ENCODE measurements at regions not wholly inside any gene's neighbourhood (a gene's known extent, or its start where the extent isn't known, plus 50 kb on each side); places are given as distances from the start of the nearest gene placed in this dataset.

DNA sequence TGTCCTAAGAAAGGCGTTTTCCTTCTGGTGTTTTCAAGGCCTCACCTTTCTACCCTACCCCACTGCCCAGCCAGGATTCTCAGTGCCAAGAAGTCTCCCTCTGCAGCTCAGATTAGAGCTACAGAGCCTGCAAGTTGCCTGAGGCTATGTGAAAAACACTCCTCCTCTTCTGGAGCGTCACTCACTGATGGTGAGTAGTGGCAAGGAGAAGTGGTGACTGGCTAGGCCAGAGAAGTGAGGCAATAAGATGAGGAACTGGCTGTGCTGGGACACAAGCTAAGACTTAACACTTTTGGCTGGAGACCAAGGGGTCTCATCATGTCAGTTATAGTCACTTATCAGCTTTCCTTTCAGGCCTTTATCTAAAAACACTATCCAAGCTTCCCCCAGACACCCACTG lies 86.7 kb upstream of the PRKAR2B start:
- H3K4me2 ChIP-seq (ENCODE audit: unreplicated experiment), result no peak overlapping the region
- no peaks in the 10 kb centered on the region for H3K36me3 ChIP-seq (ENCODE audit: low read depth)
- H3F3A ChIP-seq (ENCODE audit: insufficient read depth), result no peaks in the 10 kb centered on the region
- H4K20me1 ChIP-seq (ENCODE audit: insufficient read depth), result no peaks in the 10 kb centered on the region
- no peak overlapping the region for H2AFZ ChIP-seq
- no peaks in the 10 kb centered on the region for H3K79me2 ChIP-seq (ENCODE audit: insufficient read depth)
- peaks cover 6% of the 10 kb centered on the region; the same call in 1 of the 2 replicates for H3K27me3 ChIP-seq (replicated peaks; ENCODE audit: insufficient read depth)
- 56 to 62% methylated on average over 2 of the region's 2 CpGs for WGBS, 2 experiments (ENCODE audit: low coverage in 1 of 2, low lambda C conversion rate in 2 of 2, missing lambda C conversion rate in 2 of 2)
- no peak overlapping the region for H3K27ac ChIP-seq
- no peak overlapping the region for H3K4me3 ChIP-seq
- H3K9ac ChIP-seq, result no peak overlapping the region
- no peak for DNase-seq
- TF ChIP-seq EZH2phosphoT487 (IDR thresholded peaks at IDR 0.05; ENCODE audit: insufficient read depth, low read depth) (no peak), EZH2 (IDR thresholded peaks at IDR 0.05; ENCODE audit: insufficient read depth, poor library complexity, severe bottlenecking) (no peak)
- H3K9me3 ChIP-seq (ENCODE audit: low read depth), result no peaks in the 10 kb centered on the region
- no peaks in the 10 kb centered on the region for H3K9me2 ChIP-seq (ENCODE audit: insufficient read depth)
- in situ Hi-C loops (cut with MboI), result no loop called here
- H3K4me1 ChIP-seq (ENCODE audit: insufficient read depth), result no peaks in the 10 kb centered on the region

DNA sequence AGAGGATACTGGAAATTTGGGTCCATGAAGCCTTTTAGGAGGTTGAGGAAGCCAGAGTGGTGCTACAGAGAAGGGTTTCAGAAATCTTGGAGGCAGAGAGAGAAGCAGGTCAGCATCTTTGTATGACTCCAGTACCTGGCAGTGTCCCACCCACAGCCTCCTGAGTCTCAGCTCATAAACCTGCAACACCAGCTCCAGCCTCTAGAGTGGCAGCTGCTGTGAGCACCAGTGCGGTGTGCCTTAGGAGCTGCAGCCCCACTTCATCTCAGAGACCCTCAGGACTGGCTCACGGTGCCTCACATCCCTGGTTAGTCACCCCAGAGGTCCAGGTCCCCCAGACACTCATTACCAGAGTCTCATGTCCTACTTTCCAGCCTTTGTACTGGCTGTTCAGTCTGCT lies 84.8 kb upstream of the PRKAR2B start:
- Histone ChIP-seq H2AFZ (no peak overlapping the region), H3K9ac (no peak overlapping the region), H3K4me2 (ENCODE audit: unreplicated experiment) (no peak overlapping the region), H3K27ac (no peak overlapping the region), H3K79me2 (ENCODE audit: insufficient read depth) (no peaks in the 10 kb centered on the region), H3F3A (ENCODE audit: insufficient read depth) (no peaks in the 10 kb centered on the region), H3K4me3 (no peak overlapping the region), H3K27me3 (replicated peaks; ENCODE audit: insufficient read depth) (peaks cover 6% of the 10 kb centered on the region; the same call in 1 of the 2 replicates), H3K36me3 (ENCODE audit: low read depth) (no peaks in the 10 kb centered on the region), H3K9me2 (ENCODE audit: insufficient read depth) (no peaks in the 10 kb centered on the region), H4K20me1 (ENCODE audit: insufficient read depth) (no peaks in the 10 kb centered on the region), H3K4me1 (ENCODE audit: insufficient read depth) (no peaks in the 10 kb centered on the region), H3K9me3 (ENCODE audit: low read depth) (no peaks in the 10 kb centered on the region)
- WGBS, 2 experiments (ENCODE audit: low coverage in 1 of 2, low lambda C conversion rate in 2 of 2, missing lambda C conversion rate in 2 of 2), result 42 to 55% methylated on average over 2 of the region's 2 CpGs
- TF ChIP-seq EZH2 (IDR thresholded peaks at IDR 0.05; ENCODE audit: insufficient read depth, poor library complexity, severe bottlenecking) (no peak), EZH2phosphoT487 (IDR thresholded peaks at IDR 0.05; ENCODE audit: insufficient read depth, low read depth) (no peak)
- in situ Hi-C loops (cut with MboI), result no loop called here
- DNase-seq, result no peak

DNA sequence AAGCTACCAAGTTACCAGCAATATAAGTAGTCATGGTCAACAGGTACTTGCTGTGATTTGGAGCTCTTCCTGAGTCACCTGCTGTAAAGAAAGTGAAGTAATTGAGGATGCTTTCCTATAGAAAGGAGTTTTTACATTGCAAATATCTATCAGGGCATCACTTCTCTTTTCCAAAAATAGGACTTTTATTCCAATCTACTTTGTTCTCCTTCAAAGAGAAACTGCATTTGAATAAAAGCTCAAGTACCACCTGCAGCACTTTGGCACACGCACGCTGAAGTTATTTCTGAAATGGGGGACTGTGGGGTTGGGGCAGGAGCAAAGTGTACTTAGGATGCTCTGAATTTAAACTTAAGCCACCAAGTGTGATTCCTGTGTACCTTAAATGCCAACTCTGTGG lies 81.8 kb upstream of the PRKAR2B start:
- H3K4me1 ChIP-seq (ENCODE audit: insufficient read depth), result no peaks in the 10 kb centered on the region
- no peak overlapping the region for H2AFZ ChIP-seq
- no peaks in the 10 kb centered on the region for H3K9me3 ChIP-seq (ENCODE audit: low read depth)
- no peak overlapping the region for H3K9ac ChIP-seq
- H3K36me3 ChIP-seq (ENCODE audit: low read depth), result no peaks in the 10 kb centered on the region
- H4K20me1 ChIP-seq (ENCODE audit: insufficient read depth), result no peaks in the 10 kb centered on the region
- DNase-seq, result no peak
- H3K4me3 ChIP-seq, result no peak overlapping the region
- peaks cover 13% of the 10 kb centered on the region; the same call in 1 of the 2 replicates for H3K27me3 ChIP-seq (replicated peaks; ENCODE audit: insufficient read depth)
- no peak overlapping the region for H3K27ac ChIP-seq
- H3K4me2 ChIP-seq (ENCODE audit: unreplicated experiment), result no peak overlapping the region
- H3K79me2 ChIP-seq (ENCODE audit: insufficient read depth), result no peaks in the 10 kb centered on the region
- TF ChIP-seq EZH2phosphoT487 (IDR thresholded peaks at IDR 0.05; ENCODE audit: insufficient read depth, low read depth), result no peak
- TF ChIP-seq EZH2 (IDR thresholded peaks at IDR 0.05; ENCODE audit: insufficient read depth, poor library complexity, severe bottlenecking), result no peak
- 90 to 97% methylated on average over 2 of the region's 2 CpGs for WGBS, 2 experiments (ENCODE audit: low coverage in 1 of 2, low lambda C conversion rate in 2 of 2, missing lambda C conversion rate in 2 of 2)
- in situ Hi-C loops (cut with MboI), result no loop called here
- no peaks in the 10 kb centered on the region for H3F3A ChIP-seq (ENCODE audit: insufficient read depth)
- H3K9me2 ChIP-seq (ENCODE audit: insufficient read depth), result no peaks in the 10 kb centered on the region

DNA sequence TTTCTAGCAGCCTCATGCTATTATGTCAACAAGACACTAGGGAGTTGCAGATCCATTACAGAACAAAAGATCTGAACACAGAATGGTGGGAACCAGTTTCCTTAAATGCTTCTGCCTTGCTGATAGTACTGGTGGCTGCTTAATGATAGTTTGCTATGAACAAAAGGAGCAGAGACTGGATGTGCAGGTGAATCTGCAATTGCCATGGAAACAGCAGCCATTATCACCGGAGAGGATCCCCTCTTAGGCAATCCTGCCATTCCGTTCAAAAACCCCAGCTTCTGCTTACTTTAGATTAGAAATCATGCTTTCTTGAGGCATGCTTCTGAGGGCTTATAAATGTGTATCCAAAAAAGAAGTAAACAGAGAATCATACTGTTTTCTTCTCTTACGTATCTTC lies 80.0 kb upstream of the PRKAR2B start:
- in situ Hi-C loops (cut with MboI), result no loop called here
- H3F3A ChIP-seq (ENCODE audit: insufficient read depth), result no peaks in the 10 kb centered on the region
- H4K20me1 ChIP-seq (ENCODE audit: insufficient read depth), result no peaks in the 10 kb centered on the region
- no peaks in the 10 kb centered on the region for H3K36me3 ChIP-seq (ENCODE audit: low read depth)
- H2AFZ ChIP-seq, result no peak overlapping the region
- DNase-seq, result no peak
- H3K79me2 ChIP-seq (ENCODE audit: insufficient read depth), result no peaks in the 10 kb centered on the region
- no peak overlapping the region for H3K4me3 ChIP-seq
- no peaks in the 10 kb centered on the region for H3K4me1 ChIP-seq (ENCODE audit: insufficient read depth)
- peaks cover 13% of the 10 kb centered on the region; the same call in 1 of the 2 replicates for H3K27me3 ChIP-seq (replicated peaks; ENCODE audit: insufficient read depth)
- TF ChIP-seq EZH2 (IDR thresholded peaks at IDR 0.05; ENCODE audit: insufficient read depth, poor library complexity, severe bottlenecking) (no peak), EZH2phosphoT487 (IDR thresholded peaks at IDR 0.05; ENCODE audit: insufficient read depth, low read depth) (no peak)
- no peak overlapping the region for H3K4me2 ChIP-seq (ENCODE audit: unreplicated experiment)
- no peaks in the 10 kb centered on the region for H3K9me3 ChIP-seq (ENCODE audit: low read depth)
- H3K9ac ChIP-seq, result no peak overlapping the region
- 11 to 12% methylated on average over 3 of the region's 3 CpGs for WGBS, 2 experiments (ENCODE audit: low coverage in 1 of 2, low lambda C conversion rate in 2 of 2, missing lambda C conversion rate in 2 of 2)
- H3K27ac ChIP-seq, result no peak overlapping the region
- no peaks in the 10 kb centered on the region for H3K9me2 ChIP-seq (ENCODE audit: insufficient read depth)

DNA sequence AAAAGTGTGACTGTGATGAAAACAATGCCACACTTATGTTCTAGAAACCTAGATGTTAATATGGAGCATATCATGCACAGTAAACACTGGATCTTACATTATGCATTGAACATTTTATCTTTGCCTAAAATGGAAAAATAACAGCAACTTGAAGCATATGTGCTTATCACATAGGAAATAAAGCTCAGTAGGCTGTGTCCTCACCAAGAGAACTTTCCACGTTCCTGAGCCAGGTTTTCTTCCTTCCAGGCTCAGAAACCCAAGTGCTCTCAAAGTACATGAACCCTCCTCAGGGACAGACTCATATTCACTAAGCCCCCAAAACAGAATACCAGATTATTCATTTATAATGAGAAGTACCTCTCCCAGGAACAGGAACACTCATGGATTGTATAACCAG lies 79.4 kb upstream of the PRKAR2B start:
- no peak for DNase-seq
- TF ChIP-seq EZH2 (IDR thresholded peaks at IDR 0.05; ENCODE audit: insufficient read depth, poor library complexity, severe bottlenecking), result no peak
- TF ChIP-seq EZH2phosphoT487 (IDR thresholded peaks at IDR 0.05; ENCODE audit: insufficient read depth, low read depth), result no peak

More for the DNA sequence above, 79.4 kb upstream of the PRKAR2B start:
- H3K9ac ChIP-seq, result no peak overlapping the region
- in situ Hi-C loops (cut with MboI), result no loop called here
- H3F3A ChIP-seq (ENCODE audit: insufficient read depth), result no peaks in the 10 kb centered on the region
- H3K36me3 ChIP-seq (ENCODE audit: low read depth), result no peaks in the 10 kb centered on the region
- no peaks in the 10 kb centered on the region for H4K20me1 ChIP-seq (ENCODE audit: insufficient read depth)
- no peaks in the 10 kb centered on the region for H3K9me3 ChIP-seq (ENCODE audit: low read depth)
- no peak overlapping the region for H2AFZ ChIP-seq
- H3K27ac ChIP-seq, result no peak overlapping the region
- H3K27me3 ChIP-seq (replicated peaks; ENCODE audit: insufficient read depth), result peaks cover 15% of the 10 kb centered on the region
- H3K4me2 ChIP-seq (ENCODE audit: unreplicated experiment), result no peak overlapping the region
- H3K79me2 ChIP-seq (ENCODE audit: insufficient read depth), result no peaks in the 10 kb centered on the region
- no peaks in the 10 kb centered on the region for H3K9me2 ChIP-seq (ENCODE audit: insufficient read depth)
- 21 to 35% methylated on average over 1 of the region's 1 CpG for WGBS, 2 experiments (ENCODE audit: low coverage in 1 of 2, low lambda C conversion rate in 2 of 2, missing lambda C conversion rate in 2 of 2)
- no peaks in the 10 kb centered on the region for H3K4me1 ChIP-seq (ENCODE audit: insufficient read depth)
- no peak overlapping the region for H3K4me3 ChIP-seq
